DND-41 (cell line): ENCODE measurements at regions not wholly inside any gene's neighbourhood (a gene's known extent, or its start where the extent isn't known, plus 50 kb on each side); places are given as distances from the start of the nearest gene placed in this dataset.

Experiments used
- ATAC-seq: fragments of 200-7000 bp; cut with Tn5 transposase; 3 replicates; pipeline ENCODE4 v1.9.1; 2021; ENCODE audit warnings: low read depth; ENCODE audit not compliant: insufficient read depth
- DNase-seq: peaks from one replicate; pipeline ENCODE4 v3.0.0-alpha.2; 2020
- H2AFZ ChIP-seq: 2 replicates; pipeline ENCODE4 v1.6.0; 2012; ENCODE audit warnings: low read depth, low read length
- H3K27ac ChIP-seq: 2 replicates; pipeline ENCODE4 v1.5.1; 2012; ENCODE audit warnings: low read length, inconsistent platforms
- H3K27me3 ChIP-seq: fragments of 200-600 bp; sonication (generic); 2 replicates; pipeline ENCODE4 v1.6.0; 2012; ENCODE audit warnings: low read length, mild to moderate bottlenecking, inconsistent platforms; ENCODE audit not compliant: insufficient read depth, poor library complexity
- H3K36me3 ChIP-seq: 2 replicates; pipeline ENCODE4 v1.5.1; 2012; ENCODE audit warnings: low read length, inconsistent platforms; ENCODE audit not compliant: insufficient read depth
- H3K4me1 ChIP-seq: 2 replicates; pipeline ENCODE4 v1.5.1; 2012; ENCODE audit warnings: mild to moderate bottlenecking, low read length; ENCODE audit not compliant: insufficient read depth
- H3K4me2 ChIP-seq: 2 replicates; pipeline ENCODE4 v1.6.0; 2012; ENCODE audit warnings: mild to moderate bottlenecking, moderate library complexity, low read length, inconsistent platforms; ENCODE audit not compliant: insufficient read depth
- H3K4me3 ChIP-seq, 2 experiments: fragments of 200-600 bp in 1 of 2; shearing (Covaris generic) in 1 of 2; 2 replicates each; pipeline ENCODE4 v1.5.1; 2012 to 2016; ENCODE audit warnings: inconsistent platforms in 2 of 2, low read length in 2 of 2, mild to moderate bottlenecking in 2 of 2, low read depth in 1 of 2, moderate library complexity in 1 of 2
- H3K79me2 ChIP-seq: 2 replicates; pipeline ENCODE4 v1.6.0; 2012; ENCODE audit warnings: low read length, inconsistent platforms; ENCODE audit not compliant: insufficient read depth
- H3K9ac ChIP-seq: 2 replicates; pipeline ENCODE4 v1.6.0; 2012; ENCODE audit warnings: low read depth, mild to moderate bottlenecking, inconsistent platforms, low read length, moderate library complexity
- H3K9me3 ChIP-seq: 2 replicates; pipeline ENCODE4 v1.5.1; 2012; ENCODE audit warnings: low read length, moderate library complexity, mild to moderate bottlenecking, inconsistent platforms; ENCODE audit not compliant: insufficient read depth, severe bottlenecking
- H4K20me1 ChIP-seq: 2 replicates; pipeline ENCODE4 v1.6.0; 2012; ENCODE audit warnings: low read length; ENCODE audit not compliant: insufficient read depth
- EZH2 ChIP-seq: IDR thresholded peaks from 3 replicates; pipeline ENCODE4 v1.6.1; 2012; ENCODE audit warnings: borderline replicate concordance, low read depth, mild to moderate bottlenecking, moderate library complexity, low read length, inconsistent platforms; ENCODE audit not compliant: severe bottlenecking
- TF ChIP-seq, protein P1 (sequence below): IDR thresholded peaks from 2 replicates; pipeline ENCODE4 v1.5.1; 2012; ENCODE audit warnings: borderline replicate concordance, low read length, moderate library complexity, mild to moderate bottlenecking; ENCODE audit not compliant: poor library complexity, severe bottlenecking; ENCODE audit errors: extremely low read depth

DNA sequence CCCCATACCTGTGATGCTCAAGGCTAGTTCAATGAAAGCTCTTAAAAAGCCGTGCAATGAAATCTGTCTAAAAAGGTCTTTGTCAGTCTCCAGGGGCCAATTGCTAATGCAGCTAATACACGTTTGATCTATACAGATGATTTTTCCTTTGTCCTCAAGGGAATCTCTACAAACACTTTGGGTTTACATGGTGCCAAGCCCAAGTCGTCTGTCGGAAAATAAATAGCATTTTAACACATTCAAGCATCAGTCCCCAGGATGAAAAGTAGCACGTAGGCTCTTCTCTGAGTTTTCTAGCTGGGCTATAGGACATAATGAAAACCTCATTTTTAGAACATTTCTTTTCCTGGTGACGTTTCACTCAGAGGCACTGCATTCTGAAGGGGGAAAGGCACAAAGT, 477.4 kb upstream of the WWC1 start:
- no peak for ATAC-seq

DNA sequence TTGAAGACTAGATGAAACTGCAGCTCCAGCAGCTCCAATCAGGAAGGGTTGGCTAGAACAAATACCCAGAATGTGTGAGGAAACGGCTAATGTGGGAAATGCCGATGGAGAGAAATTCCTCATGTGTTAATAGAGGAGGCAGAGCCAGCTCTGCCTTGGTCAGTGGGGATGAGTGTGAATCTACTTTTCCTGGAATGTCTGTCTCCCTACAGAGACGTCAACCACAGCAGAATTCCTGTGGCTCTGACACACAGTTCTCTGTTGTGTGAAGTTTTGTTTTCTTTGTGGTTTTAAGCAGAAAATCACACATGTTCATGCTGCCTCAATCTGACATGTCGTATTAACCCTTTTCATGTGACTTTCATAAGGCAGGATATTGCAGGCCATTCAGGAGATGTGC, 476.6 kb upstream of the WWC1 start:
- DNase-seq, result no peak
- Histone ChIP-seq H3K27me3 (no peaks in the 10 kb centered on the region), H3K9me3 (no peaks in the 10 kb centered on the region), H3K9ac (no peak overlapping the region), H2AFZ (no peak overlapping the region), H3K79me2 (no peaks in the 10 kb centered on the region), H4K20me1 (no peaks in the 10 kb centered on the region), H3K36me3 (no peaks in the 10 kb centered on the region), H3K4me1 (no peaks in the 10 kb centered on the region), H3K4me2 (no peak overlapping the region), H3K4me3 (no peak overlapping the region), H3K27ac (no peak overlapping the region)
- no peak for ATAC-seq
- TF ChIP-seq, protein P1, sequence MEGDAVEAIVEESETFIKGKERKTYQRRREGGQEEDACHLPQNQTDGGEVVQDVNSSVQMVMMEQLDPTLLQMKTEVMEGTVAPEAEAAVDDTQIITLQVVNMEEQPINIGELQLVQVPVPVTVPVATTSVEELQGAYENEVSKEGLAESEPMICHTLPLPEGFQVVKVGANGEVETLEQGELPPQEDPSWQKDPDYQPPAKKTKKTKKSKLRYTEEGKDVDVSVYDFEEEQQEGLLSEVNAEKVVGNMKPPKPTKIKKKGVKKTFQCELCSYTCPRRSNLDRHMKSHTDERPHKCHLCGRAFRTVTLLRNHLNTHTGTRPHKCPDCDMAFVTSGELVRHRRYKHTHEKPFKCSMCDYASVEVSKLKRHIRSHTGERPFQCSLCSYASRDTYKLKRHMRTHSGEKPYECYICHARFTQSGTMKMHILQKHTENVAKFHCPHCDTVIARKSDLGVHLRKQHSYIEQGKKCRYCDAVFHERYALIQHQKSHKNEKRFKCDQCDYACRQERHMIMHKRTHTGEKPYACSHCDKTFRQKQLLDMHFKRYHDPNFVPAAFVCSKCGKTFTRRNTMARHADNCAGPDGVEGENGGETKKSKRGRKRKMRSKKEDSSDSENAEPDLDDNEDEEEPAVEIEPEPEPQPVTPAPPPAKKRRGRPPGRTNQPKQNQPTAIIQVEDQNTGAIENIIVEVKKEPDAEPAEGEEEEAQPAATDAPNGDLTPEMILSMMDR, result no peak
- no peak for TF ChIP-seq EZH2

More for the DNA sequence above, 477.4 kb upstream of the WWC1 start:
- H3K9ac ChIP-seq, result no peak overlapping the region
- no peaks in the 10 kb centered on the region for H3K79me2 ChIP-seq
- no peaks in the 10 kb centered on the region for H3K9me3 ChIP-seq
- H3K36me3 ChIP-seq, result no peaks in the 10 kb centered on the region
- no peaks in the 10 kb centered on the region for H3K4me1 ChIP-seq
- TF ChIP-seq, protein P1, result no peak
- TF ChIP-seq EZH2, result no peak
- H3K27me3 ChIP-seq, result no peaks in the 10 kb centered on the region
- DNase-seq, result no peak
- no peak overlapping the region for H2AFZ ChIP-seq
- no peak overlapping the region for H3K27ac ChIP-seq
- no peak overlapping the region for H3K4me3 ChIP-seq
- no peaks in the 10 kb centered on the region for H4K20me1 ChIP-seq
- H3K4me2 ChIP-seq, result no peak overlapping the region

DNA sequence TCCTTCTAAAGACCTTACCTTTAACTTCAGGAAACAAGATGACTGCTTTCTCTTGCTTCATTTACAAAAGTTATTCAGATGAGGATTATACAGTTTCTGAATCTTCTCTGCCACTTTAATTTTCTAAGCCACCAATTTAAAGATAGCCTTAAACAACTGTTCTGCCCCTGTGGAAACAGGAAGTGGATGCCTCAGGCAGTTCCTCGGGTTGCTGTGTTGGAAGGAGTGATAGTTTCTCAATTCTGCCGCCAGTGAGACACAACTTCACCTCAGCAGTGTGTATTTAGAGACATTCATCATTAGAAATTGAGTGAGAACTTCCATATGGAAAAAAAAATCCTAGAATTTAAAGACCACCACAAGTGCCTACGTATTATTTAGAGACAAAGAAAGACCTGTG, 475.1 kb upstream of the WWC1 start:
- no peak for ATAC-seq
- H3K9ac ChIP-seq, result no peak overlapping the region
- H4K20me1 ChIP-seq, result no peaks in the 10 kb centered on the region
- no peaks in the 10 kb centered on the region for H3K9me3 ChIP-seq
- H3K27ac ChIP-seq, result no peak overlapping the region
- no peak overlapping the region for H2AFZ ChIP-seq
- no peaks in the 10 kb centered on the region for H3K36me3 ChIP-seq
- TF ChIP-seq, protein P1, result no peak
- TF ChIP-seq EZH2, result no peak
- H3K4me3 ChIP-seq, result no peak overlapping the region
- no peak overlapping the region for H3K4me2 ChIP-seq
- H3K27me3 ChIP-seq, result no peaks in the 10 kb centered on the region
- no peak for DNase-seq
- no peaks in the 10 kb centered on the region for H3K79me2 ChIP-seq
- H3K4me1 ChIP-seq, result no peaks in the 10 kb centered on the region

DNA sequence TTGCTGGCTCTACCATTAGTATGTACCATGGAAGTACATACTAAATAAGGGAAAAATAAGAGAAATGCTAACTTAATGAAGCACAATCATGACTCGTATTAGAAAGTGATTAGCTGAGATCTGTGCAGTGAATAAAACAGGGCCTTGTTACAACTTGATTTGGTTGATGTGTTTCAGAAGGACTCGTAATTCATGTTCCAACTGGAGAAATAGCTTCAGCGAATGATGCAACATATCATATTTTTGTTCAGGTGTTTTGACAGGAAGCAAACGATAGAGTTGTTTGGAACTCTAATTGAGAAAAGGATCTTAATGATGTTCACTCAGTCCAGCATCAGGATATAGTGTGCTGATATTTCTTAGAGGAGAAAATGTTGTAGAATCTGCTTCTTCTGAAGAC, 474.6 kb upstream of the WWC1 start:
- Histone ChIP-seq H4K20me1 (no peaks in the 10 kb centered on the region), H3K27me3 (no peaks in the 10 kb centered on the region), H3K9ac (no peak overlapping the region), H3K4me1 (no peaks in the 10 kb centered on the region), H3K79me2 (no peaks in the 10 kb centered on the region), H3K4me3 (no peak overlapping the region), H3K4me2 (no peak overlapping the region), H3K27ac (no peak overlapping the region), H3K9me3 (no peaks in the 10 kb centered on the region), H2AFZ (no peak overlapping the region), H3K36me3 (no peaks in the 10 kb centered on the region)
- no peak for DNase-seq
- ATAC-seq, result no peak
- TF ChIP-seq, protein P1, result no peak
- no peak for TF ChIP-seq EZH2
